Effector CD4-positive, alpha-beta T cell (primary cell): ENCODE measurements at regions not wholly inside any gene's neighbourhood (a gene's known extent, or its start where the extent isn't known, plus 50 kb on each side); places are given as distances from the start of the nearest gene placed in this dataset.

Experiments
- DNase-seq: peaks from one replicate; pipeline ENCODE4 v3.0.0-alpha.2; 2020

DNA sequence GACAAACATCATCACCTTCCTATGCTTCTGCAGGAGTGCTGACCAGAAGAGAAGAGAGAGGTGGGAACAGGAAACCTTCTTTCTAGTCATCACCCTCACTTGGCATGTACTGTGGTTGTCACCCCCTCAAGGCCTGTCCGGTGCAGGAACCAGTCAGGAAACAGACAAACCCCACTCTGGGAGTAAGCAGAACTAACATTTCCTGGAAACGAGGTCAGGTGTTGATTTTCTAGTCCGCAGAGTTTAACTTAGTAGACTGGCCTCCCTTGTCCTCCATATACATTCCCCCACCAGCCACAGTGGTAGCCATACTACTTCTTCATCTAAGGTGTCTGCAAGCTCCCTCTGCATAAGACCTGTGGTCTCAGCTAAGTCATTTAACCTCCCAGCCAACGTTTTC lies 80.7 kb upstream of the NCAM1 start:
- no peak for DNase-seq

DNA sequence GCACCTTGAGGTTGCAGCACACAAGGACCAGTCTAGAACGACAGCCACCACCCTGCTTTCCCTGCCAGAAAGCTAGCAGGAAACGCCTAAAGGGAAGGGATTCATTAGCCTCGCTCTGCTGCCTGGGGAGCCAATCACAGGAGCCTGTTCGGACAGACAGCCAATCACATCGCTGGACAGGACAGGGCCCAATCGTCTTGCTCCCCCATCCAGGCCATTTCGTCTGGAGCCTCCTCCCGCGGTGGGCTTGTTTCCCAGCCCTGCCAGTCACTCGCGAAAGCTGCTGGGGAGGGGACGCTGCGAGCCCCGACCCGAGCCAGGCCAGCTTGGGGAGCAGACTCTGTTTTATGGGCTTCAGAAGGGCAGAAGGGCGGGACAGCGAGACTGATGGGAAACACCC lies 79.8 kb upstream of the NCAM1 start:
- DNase-seq: no peak

DNA sequence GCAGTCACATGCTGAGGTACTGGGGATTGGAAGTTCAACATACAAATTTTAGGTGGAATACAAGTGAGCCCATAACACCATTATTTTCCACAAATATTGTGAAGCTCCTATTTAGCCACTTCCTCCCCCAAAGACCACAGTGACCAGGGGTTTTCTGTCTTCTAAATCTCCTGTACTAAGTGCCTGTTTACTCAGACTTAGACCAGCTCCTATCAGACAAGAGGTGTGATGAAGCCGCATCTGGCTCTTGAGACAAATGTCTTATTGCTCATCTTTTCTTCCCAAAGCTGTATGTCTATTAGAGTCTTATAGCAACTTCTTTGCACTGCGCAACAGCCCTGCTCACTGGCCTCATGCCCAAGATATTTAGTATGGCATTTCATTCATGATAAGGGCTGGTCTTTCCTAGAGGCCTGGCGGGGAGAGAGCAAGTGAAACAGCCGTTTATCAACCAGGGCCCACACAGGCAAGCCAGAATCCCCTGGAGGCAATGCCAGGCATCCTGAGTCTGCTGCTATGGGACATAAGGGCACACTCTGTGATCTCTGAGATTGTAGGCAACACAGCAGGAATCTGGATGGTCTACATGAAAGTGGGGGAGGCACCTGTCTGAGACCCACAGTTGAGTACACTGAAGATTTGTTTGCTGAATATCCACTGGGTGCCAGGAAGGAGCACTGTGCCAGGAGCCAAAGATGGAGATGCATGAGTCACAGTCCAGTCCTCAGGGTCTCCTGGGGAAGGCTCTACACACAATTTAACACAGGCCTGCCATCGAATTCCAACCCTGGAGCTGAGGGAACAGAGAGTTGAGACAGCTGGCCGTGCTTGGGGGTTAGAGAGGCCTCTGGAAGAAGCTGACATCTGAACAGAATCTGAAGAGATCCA lies 78.5 kb upstream of the NCAM1 start:
- DNase-seq: no peak

- no peak for DNase-seq
These were observed 77.0 kb upstream of the NCAM1 start for GRCh38 chr11:112884012-112884767.

DNA sequence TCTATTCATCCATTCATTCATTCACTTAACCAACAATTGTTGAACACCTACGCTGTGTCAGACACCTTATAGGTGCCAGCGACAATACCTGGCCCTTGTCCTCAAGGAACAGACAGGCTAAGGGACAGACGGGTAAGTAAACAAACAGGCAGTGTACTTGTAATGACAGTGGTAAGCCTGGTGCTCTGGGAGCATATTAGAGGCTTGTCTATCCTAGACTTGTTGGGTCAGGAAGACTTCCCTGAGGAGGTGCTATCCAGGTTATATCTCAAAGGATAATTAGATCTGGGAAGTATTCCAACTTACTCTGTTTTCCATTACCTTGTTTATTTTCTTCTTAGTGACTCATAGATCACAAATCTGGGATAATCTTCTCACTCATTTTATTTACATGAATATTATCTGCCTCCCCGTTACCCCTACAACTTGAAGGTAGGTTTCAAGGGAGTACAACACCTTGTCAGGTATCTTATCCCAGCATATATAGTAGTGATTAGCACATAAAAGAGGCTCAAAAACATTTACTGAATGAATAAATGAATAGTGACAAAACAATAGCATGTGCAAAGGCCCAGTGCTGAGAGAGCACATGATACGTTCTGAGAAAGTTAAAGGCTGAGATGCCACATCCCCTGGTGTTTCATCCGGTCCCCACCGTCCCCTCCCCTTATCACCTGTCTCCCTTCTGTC lies 75.3 kb upstream of the NCAM1 start:
- no peak for DNase-seq

GRCh38 chr11:112886434-112887370 lies 74.5 kb upstream of the NCAM1 start:
- DNase-seq: no peak

- no peak for DNase-seq
These were observed 71.8 kb upstream of the NCAM1 start for GRCh38 chr11:112889446-112889845.

DNA sequence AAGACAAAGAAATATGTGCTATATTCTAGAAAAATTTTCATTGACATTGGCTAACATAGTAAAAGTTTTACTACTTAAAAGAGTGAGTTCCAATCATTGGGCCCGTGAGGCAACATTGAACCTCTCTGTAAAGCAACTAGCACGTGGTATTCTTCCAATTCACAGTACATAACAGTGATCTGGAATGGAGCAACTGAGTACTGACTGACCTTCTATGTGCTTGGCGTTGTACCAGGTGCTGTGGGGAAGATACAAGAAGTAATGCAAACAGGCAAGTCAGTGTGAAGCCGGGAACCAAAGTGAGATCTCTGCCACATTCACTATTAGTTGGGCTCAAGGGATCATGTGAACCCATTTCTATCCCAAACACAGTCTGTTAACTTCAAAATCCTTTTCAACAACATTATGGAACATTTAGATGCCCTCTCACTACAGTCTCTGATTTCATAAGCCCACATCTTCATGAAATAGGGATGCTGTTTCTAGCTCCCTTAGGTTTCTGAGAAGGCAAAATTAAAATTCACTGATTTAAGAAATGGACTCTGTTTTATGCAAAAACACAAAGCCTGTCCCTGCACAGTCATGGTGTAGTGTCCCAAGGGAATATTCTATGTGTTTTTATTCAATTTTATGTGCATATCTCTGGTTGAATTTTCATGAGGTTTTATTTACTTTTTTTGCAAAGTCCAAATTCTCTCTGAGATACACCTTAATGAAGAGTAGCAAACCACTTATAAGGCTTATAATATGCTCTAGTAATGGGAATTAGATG lies 61.8 kb upstream of the NCAM1 start:
- no peak for DNase-seq

DNA sequence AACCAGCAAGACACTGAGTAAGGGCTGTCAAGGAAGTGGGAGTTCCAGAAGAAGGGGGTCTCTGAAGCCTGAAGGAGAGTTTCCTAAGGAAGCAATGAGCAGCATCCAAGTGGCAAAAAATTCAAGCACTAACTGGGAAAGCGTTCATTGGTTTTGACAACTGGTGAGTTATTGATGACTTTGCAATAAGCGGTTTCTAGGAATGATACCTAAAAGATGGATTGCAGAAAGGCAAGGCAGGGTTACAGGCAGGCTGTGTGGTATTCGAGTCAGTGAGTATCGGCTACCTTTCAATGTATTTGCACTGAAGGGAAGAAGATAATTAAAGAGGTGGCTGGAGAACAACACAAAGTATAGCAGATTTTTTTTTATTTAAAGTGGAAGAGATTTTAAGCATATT lies 59.3 kb upstream of the NCAM1 start:
- no peak for DNase-seq

- no peak for DNase-seq
These were observed 58.7 kb upstream of the NCAM1 start for GRCh38 chr11:112902361-112903011.

DNA sequence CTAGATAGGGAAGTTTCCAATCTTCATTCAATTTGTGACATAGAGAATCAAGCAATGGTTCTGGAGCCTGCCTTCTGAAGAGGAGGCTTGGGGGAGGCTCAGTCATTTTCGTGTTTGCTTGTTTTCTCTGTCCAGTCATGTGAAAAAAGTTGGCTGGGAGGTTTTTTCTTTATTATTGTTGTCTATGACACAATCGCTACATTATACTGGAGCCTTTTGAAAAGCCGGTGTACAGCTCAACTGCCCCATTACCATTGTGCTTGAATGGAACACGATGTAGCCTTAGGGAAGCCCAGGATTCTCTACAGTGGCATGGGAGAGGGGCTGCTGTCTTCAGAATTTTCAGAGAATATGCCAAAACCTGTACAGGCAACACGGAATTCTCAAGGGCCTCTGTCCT lies 57.9 kb upstream of the NCAM1 start:
- DNase-seq: no peak

DNA sequence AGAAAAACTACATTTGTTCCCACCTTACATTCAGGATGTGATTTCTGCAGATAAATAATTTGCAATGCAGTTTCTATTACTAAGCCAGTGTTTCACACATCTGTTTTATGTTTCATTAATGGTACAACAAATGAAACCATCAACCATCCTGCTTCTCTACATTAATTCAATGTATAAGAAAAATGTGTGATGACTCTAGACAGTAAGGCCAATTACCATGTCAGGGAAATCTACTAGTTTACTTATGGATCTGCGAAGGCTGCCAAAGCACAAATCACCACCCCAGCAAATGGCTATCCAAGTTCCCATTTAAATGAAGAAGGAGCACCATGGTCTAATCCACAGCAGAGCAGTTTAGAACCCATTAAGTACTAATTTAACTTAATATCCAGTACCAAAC lies 50.1 kb upstream of the NCAM1 start:
- DNase-seq: no peak
